ENCODE measurements at regions not wholly inside any gene's neighbourhood (a gene's known extent, or its start where the extent isn't known, plus 50 kb on each side); places are given as distances from the start of the nearest gene placed in this dataset.

- TF ChIP-seq CTCF (conservative IDR thresholded peaks at IDR 0.05 in 1 of 2, IDR thresholded peaks at IDR 0.05 in 1 of 2; ENCODE audit: extremely low read depth in 1 of 2, insufficient read depth in 1 of 2, low read depth in 1 of 2, low read length in 2 of 2): no peak
- no peak for TF ChIP-seq EZH2 (IDR thresholded peaks at IDR 0.05; ENCODE audit: borderline replicate concordance, low read length)
Observed at GRCh38 chr19:28609091-28609755, 603.7 kb downstream of the UQCRFS1 start.

Measured in mammary epithelial cell (primary cell).